Smooth muscle cell of the brain vasculature (primary cell): ENCODE measurements at regions not wholly inside any gene's neighbourhood (a gene's known extent, or its start where the extent isn't known, plus 50 kb on each side); places are given as distances from the start of the nearest gene placed in this dataset.
"Not testable (repeated sequence)": the region's sequence is repeated elsewhere in the genome, so short reads cannot be mapped to it uniquely, and the experiment has no call there.

Source experiments
- DNase-seq: peaks from one replicate; pipeline ENCODE4 v3.0.0-alpha.2; 2012; ENCODE audit warnings: low read depth, low spot score

GRCh38 chr4:128649575-128650205, 159.8 kb upstream of the JADE1 start:
- DNase-seq, result no peak

GRCh38 chr4:128649161-128649560, 160.3 kb upstream of the JADE1 start:
- DNase-seq, result no peak

GRCh38 chr4:128648021-128648420, 161.5 kb upstream of the JADE1 start:
- no peak for DNase-seq

GRCh38 chr4:128646893-128647292, 162.6 kb upstream of the JADE1 start:
- DNase-seq, result not testable (repeated sequence)

- DNase-seq, result not testable (repeated sequence)
Measured at GRCh38 chr4:128644693-128645654, 164.5 kb upstream of the JADE1 start.

GRCh38 chr4:128644107-128644506, 165.4 kb upstream of the JADE1 start:
- DNase-seq, result not testable (repeated sequence)

GRCh38 chr4:128641566-128641965, 167.9 kb upstream of the JADE1 start:
- DNase-seq, result not testable (repeated sequence)

- DNase-seq, result no peak
Measured at GRCh38 chr4:128639541-128640270, 169.8 kb upstream of the JADE1 start.

GRCh38 chr4:128636906-128637305, 172.6 kb upstream of the JADE1 start:
- no peak for DNase-seq

GRCh38 chr4:128635955-128636560, 173.4 kb upstream of the JADE1 start:
- no peak for DNase-seq

- no peak for DNase-seq
Measured at GRCh38 chr4:128635141-128635954, 174.2 kb upstream of the JADE1 start.

- DNase-seq, result no peak
Measured at GRCh38 chr4:128633067-128633466, 176.4 kb upstream of the JADE1 start.

GRCh38 chr4:128630871-128631270, 178.6 kb upstream of the JADE1 start:
- DNase-seq, result no peak

GRCh38 chr4:128623508-128624215, 185.8 kb upstream of the JADE1 start:
- no peak for DNase-seq

GRCh38 chr4:128620279-128620965, 189.1 kb upstream of the JADE1 start:
- DNase-seq, result not testable (repeated sequence)

- DNase-seq, result no peak
Measured at GRCh38 chr4:128615197-128615596, 194.3 kb upstream of the JADE1 start.

GRCh38 chr4:128608006-128608405, 201.5 kb upstream of the JADE1 start:
- DNase-seq, result no peak

- no peak for DNase-seq
Measured at GRCh38 chr4:128606173-128606572, 203.3 kb upstream of the JADE1 start.

- no peak for DNase-seq
Measured at GRCh38 chr4:128604840-128605239, 204.7 kb upstream of the JADE1 start.

- no peak for DNase-seq
Measured at GRCh38 chr4:128604204-128604603, 205.3 kb upstream of the JADE1 start.
